NCI-H510A treated with DMSO at 0.1 percent for 48 hours (cell line): ENCODE measurements at regions not wholly inside any gene's neighbourhood (a gene's known extent, or its start where the extent isn't known, plus 50 kb on each side); places are given as distances from the start of the nearest gene placed in this dataset.
"Not testable (repeated sequence)": the region's sequence is repeated elsewhere in the genome, so short reads cannot be mapped to it uniquely, and the experiment has no call there.

Experiments used
- DNase-seq: peaks from one replicate; lab custom pipeline; 2025; lab: John Stamatoyannopoulos, UW

- DNase-seq, result no peak
These were observed 81.3 kb upstream of the C16orf82 start for GRCh38 chr16:26985100-26986065.

- DNase-seq, result no peak
These were observed 79.1 kb upstream of the C16orf82 start for GRCh38 chr16:26987597-26988010.

DNA sequence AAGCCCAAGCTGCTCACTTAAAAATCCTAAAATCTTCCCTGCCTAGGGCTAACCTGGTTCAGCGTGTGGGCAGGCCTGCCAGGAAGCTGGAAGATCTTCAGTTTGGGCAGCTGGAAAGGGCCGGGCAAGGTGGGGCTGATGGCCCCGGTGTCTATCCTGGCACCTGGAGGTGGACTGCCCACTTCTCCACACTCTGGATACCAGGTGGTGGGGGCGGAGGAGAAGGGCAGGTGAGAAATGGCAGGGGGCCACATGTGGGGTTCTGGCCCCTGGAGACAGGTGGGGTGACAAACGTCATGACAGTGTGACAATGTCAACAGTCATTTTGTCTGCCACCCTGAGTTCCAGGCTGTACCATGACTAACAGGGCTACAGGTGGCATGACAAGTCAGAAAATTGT lies 78.5 kb upstream of the C16orf82 start:
- no peak for DNase-seq

DNA sequence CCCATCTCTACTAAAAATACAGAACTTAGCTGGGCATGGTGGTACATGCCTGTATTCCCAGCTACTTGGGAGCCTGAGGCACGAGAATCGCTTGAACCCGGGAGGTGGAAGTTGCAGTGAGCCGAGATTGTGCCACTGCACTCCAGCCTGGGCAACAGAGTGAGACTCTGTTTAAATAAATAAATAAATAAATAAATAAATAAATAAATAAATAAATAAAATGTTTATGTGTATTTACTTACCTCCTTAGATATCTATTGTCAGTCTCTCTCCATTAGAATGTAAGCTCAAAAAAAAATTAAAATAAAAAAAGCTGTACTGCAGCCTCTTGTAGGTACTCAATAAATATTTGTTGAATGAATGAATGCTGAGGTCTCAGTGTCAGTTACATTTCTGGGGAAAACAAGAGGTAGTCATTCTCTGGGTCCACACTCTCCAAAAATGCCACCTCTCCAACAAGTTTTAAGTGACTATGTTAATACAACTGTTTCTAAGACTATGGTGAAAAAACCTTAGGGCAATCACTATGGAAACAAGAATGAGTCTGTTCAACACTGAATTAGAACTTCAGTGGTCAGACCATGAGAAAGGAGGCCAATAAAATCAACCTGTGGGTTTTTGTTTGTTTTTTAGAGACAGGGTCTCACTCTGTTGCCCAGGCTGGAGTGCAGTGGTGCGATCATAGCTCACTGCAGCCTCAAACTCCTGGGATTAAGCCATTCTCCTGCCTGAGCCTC lies 76.2 kb upstream of the C16orf82 start:
- DNase-seq, result not testable (repeated sequence)

GRCh38 chr16:26992666-26993349 lies 73.9 kb upstream of the C16orf82 start:
- no peak for DNase-seq

DNA sequence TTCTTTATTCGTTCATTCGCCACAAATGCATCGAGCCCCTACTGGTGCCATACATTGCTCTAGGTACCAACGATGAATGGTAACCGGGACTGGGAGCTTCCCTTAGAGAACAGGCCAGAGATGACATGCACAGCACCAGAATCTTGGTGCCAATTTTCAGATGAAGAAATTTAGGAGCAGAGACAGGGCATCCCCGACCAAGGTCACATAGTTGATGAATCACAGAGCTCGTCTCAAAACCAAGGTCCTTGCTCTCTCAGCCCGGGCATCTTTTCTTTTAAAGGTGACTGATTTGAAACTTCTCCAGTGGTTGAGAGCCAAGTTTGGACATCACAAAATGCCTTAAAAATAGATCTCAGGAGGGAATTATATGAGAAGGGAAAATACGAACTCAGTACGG lies 73.2 kb upstream of the C16orf82 start:
- DNase-seq, result no peak

GRCh38 chr16:26993963-26994362 lies 72.8 kb upstream of the C16orf82 start:
- no peak for DNase-seq

GRCh38 chr16:26995522-26995921 lies 71.2 kb upstream of the C16orf82 start:
- no peak for DNase-seq

GRCh38 chr16:27005386-27005785 lies 61.3 kb upstream of the C16orf82 start:
- no peak for DNase-seq
